ENCODE measurements at regions not wholly inside any gene's neighbourhood (a gene's known extent, or its start where the extent isn't known, plus 50 kb on each side); places are given as distances from the start of the nearest gene placed in this dataset.
A peak's percentile ranks its signal among the peaks of the same experiment; 100 is the strongest.
"Not testable (repeated sequence)": the region's sequence is repeated elsewhere in the genome, so short reads cannot be mapped to it uniquely, and the experiment has no call there.

- DNase-seq, result no peak
Measured at GRCh38 chr4:114034189-114034588, 54.7 kb upstream of the ARSJ start.

GRCh38 chr4:114036426-114036825 is 57.0 kb upstream of the ARSJ start:
- DNase-seq, result no peak

DNA sequence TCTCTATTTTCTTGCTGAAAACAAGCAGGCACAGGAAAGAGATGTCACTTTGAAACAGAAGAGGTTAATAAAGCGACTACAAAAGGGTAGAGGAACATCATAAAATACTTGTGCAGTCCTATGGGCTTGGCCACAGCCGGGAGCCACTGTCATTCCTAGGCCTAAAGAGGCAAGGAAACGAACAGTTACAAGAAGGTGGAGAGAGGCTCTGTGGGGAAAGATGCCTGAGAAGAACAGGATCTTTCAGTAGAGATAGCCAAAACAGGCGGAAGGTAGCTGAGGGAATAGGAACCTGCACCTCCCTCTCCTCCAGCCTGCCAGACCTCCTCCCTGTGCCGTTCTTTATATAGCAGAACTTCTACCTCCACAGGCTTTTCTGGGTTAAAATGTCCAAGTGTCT is 57.4 kb upstream of the ARSJ start:
- no peak for DNase-seq

- DNase-seq, result no peak
Measured at GRCh38 chr4:114037988-114038387, 58.5 kb upstream of the ARSJ start.

DNA sequence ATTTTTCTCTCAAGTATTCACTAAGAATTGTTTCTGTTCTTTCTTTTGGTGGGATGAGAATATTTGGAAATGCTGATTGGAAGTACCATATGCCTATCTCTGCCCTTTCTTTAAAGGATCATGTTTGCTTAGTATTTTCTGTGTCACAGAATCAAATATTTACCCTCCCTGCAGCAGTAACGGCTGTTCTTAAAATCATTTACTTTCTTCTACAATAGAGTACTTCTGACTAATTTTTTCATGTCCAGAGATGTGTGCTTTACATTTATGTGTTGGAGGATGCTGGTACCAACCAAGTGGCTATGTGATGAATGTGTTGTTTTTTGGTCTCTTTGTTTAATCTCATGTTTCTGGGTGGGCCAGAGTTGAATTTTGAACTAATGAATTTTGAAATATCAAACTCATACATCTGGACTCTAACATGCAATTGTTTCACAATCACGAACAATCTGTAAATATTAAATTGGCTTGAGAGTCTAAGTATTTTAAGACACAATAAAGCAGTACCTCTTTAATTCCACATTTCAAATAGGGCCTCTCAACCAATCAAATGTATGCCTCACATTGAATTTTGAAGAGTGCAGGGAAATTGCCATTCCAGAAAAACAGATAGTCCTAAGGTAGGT is 59.4 kb upstream of the ARSJ start:
- peak; percentile 63 for DNase-seq

DNA sequence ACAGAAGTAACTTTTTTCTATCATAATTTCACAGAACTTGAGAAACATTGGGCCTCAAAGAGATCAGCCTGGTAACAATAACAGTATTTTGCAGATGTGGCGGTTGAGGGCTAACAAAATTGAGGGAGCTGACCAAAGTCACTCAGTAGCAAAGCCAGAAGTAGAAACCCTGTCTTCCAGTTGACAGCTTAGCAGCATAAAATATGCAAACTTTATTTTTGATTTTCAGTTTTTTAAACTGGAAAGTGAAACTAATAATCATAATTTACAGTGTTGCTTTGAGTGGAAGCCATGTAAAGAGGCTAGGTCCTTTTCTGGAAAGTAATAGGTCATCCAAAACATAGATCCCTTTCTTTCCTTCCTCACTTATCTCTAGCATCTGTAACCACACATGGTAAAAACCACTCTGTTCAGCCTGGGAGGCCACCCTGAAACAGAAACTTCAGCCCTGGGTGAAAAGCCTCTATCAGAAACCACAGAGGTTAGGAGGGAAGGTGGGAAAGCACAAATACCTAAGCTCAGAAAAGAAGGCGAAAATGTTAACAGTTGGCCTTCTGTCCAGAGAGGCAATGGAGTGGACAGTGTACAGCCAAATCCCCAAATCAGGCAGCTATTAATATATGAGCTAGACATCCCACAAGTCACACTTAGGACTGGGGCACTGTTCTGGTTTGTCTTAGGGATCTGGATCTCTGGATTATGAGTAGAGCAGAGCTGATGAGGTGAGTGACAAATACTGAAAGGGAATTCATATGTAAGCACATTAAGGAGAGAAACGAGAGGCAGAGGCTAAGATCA is 61.1 kb upstream of the ARSJ start:
- DNase-seq, result no peak

DNA sequence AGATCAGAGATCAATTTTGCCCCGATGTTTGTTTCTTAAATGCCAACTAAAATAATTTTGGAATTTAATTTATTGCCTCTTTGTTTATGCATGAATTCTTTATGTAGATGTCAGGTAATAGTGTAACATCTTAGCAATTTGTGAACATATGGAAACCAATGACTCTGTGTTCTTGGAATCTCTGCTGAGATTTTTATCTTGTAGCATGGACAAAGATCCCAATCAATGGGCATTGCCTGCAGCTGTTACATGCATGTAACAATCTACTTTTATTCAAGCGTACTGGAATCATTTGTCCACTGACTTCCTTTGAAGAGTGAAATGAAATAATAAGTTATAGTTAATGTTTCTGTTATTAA is 61.6 kb upstream of the ARSJ start:
- DNase-seq, result no peak

- DNase-seq, result no peak
Measured at GRCh38 chr4:114043116-114043515, 63.7 kb upstream of the ARSJ start.

GRCh38 chr4:114044351-114044750 is 64.9 kb upstream of the ARSJ start:
- DNase-seq, result not testable (repeated sequence)

DNA sequence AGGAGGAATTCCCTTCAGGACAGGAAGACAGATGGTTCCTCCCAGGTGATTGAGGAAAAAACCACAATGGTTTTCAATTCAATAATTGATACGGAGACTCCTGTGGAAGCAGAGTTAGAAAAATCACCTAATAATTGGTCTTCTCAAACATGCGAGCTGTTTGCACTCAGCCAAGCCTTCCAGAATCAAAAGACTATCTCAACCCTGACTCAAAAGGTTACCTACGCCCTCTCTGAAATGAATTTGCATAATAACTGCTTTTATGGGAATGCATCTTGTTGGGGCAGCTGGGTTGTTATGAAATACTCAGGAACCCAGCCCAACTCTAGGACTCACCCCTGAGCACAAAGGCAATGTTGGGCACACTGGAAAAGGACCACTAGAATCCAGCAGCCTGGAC is 66.9 kb upstream of the ARSJ start:
- DNase-seq, result no peak

- not testable (repeated sequence) for DNase-seq
Measured at GRCh38 chr4:114048154-114048553, 68.7 kb upstream of the ARSJ start.

DNA sequence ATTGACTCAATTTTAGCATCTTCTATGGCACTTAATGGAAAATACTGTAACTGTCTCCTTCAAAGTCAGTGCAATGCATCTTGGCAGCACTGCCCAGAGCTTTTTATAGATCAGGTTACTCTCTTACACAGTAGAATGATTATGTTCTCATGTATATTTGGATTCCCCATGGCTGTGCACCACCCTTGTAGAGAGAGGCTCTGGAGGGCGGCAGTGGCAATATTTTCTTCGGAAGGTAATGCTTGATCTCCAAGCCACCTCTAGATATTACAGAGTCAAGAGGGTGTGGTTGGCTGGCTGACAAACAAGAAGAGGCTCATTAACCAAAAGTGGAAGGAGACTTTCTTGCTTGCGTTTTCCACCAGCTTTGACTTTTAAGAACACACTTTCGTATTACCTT is 72.8 kb upstream of the ARSJ start:
- peak; percentile 24 for DNase-seq

DNA sequence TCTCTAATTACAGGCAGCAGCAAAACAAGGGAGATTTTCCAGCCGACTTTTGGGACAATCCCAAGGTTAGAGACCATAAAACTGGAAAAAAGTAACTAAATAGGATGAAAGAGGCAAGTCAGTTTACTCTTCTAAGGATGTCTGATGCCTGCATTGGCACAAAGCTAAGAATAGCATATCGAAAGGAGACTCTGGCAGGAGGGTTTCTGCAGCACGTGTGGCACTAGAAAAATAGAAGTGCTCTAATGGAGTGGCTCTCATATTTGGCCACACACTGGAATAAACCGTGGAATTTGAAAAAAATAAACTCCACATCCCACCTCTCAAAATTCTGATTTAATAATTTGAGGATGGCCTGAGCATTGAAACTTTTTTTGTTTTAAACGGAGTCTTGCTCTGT is 77.2 kb upstream of the ARSJ start:
- no peak for DNase-seq

GRCh38 chr4:114057746-114058145 is 78.3 kb upstream of the ARSJ start:
- DNase-seq, result no peak

DNA sequence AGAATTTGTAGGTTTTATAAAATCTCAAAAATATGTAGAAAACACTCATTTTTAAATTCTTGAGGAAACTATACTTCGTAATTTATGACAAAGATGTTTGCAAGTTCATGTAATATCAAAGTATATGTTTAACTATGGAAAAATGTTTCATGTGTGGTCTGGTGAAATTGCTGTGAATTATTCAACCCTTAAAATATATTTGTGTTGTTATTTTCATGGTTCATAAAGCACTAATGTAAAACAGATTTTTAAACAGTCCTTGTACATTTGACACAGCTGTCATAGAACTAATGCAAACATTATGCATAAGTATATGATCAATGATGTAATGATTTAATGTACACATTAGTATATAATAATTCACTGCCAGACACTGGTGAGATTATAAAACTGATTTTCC is 83.1 kb upstream of the ARSJ start:
- DNase-seq, result no peak

DNA sequence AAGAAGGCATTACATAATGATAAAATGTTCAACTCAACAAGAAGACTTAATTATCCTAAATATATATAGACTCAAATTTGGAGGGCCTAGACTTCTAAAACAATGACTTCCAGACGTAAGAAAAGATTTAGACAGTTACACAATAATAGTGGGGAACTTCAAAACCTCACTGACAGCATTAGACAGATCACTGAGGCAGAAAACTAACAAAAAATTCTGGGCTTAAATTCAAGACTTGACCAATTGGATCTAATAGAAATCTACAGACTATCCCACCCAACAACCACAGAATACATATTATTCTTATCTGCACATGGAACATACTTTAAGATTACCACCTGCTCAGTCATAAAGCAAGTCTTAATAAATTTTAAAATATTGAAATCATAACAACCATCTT is 93.3 kb upstream of the ARSJ start:
- DNase-seq, result no peak

- no peak for DNase-seq
Measured at GRCh38 chr4:114076899-114077570, 97.6 kb upstream of the ARSJ start.

DNA sequence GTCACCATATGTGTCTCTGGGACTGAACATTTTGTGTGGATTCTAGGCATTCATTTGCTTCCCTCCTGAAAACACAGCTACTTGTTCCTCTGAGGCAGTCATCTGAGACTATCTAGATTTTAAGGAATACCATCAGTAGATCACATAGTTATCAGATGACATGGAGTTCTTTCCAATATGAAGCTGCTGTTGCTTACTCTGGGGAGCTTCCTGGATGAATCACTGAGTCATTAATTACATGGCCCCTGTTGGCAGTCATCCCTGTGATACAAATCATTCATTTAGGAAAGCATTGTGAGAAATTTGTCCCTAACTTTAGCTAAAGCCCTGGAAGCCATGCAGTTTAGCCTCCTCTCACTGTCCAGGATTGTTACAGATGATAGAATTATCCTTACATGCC is 98.2 kb upstream of the ARSJ start:
- DNase-seq, result no peak

GRCh38 chr4:114078636-114079035 is 99.2 kb upstream of the ARSJ start:
- DNase-seq, result no peak

- no peak for DNase-seq
Measured at GRCh38 chr4:114081783-114082182, 102.3 kb upstream of the ARSJ start.

DNA sequence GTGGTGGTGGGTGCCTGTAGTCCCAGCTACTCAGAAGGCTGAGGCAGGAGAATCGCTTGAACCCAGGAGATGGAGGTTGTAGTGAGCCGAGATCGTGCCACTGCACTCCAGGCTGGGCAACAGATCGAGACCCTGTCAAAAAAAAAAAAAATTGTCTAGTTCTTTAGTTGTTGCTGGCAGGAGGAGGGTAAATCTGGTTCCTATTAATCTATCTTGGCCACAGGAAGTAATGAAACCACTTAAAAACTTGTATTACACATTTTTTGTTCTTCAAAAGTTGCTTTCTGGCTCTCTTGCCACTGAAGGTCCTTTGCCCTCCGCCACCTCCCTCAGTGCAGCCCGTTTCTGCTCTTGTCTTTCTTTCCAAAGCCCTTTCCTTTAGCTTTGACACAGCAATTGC is 102.9 kb upstream of the ARSJ start:
- DNase-seq, result no peak

- no peak for DNase-seq
Measured at GRCh38 chr4:114085611-114086345, 106.3 kb upstream of the ARSJ start.

- DNase-seq, result no peak
Measured at GRCh38 chr4:114087596-114088230, 108.3 kb upstream of the ARSJ start.
